Rectal smooth muscle tissue (tissue), 1 donor: ENCODE measurements at regions not wholly inside any gene's neighbourhood (a gene's known extent, or its start where the extent isn't known, plus 50 kb on each side); places are given as distances from the start of the nearest gene placed in this dataset.
"Not testable (repeated sequence)": the region's sequence is repeated elsewhere in the genome, so short reads cannot be mapped to it uniquely, and the experiment has no call there.

Experiments
- H3K27ac ChIP-seq: one replicate; pipeline ENCODE4 v1.7.0; 2013; ENCODE audit warnings: low read depth, low read length, inconsistent platforms
- H3K27me3 ChIP-seq: one replicate; pipeline ENCODE4 v1.7.0; 2013; ENCODE audit warnings: low read length; ENCODE audit not compliant: control insufficient read depth, insufficient read depth
- H3K36me3 ChIP-seq: one replicate; pipeline ENCODE4 v1.7.0; 2013; ENCODE audit warnings: low read length; ENCODE audit not compliant: control insufficient read depth, insufficient read depth
- H3K4me1 ChIP-seq: one replicate; pipeline ENCODE4 v1.7.0; 2013; ENCODE audit warnings: low read length; ENCODE audit not compliant: control insufficient read depth, insufficient read depth
- H3K4me3 ChIP-seq: one replicate; pipeline ENCODE4 v1.7.0; 2013; ENCODE audit warnings: low read length
- H3K9ac ChIP-seq: one replicate; pipeline ENCODE4 v1.7.0; 2013; ENCODE audit warnings: low read length

- H3K4me3 ChIP-seq = no peak overlapping the region
- no peaks in the 10 kb centered on the region for H3K27me3 ChIP-seq
- no peak overlapping the region for H3K9ac ChIP-seq
- no peaks in the 10 kb centered on the region for H3K4me1 ChIP-seq
- H3K27ac ChIP-seq = no peak overlapping the region
- no peaks in the 10 kb centered on the region for H3K36me3 ChIP-seq
Observed at GRCh38 chr2:129035992-129036391, 717.3 kb upstream of the HS6ST1 start.

GRCh38 chr2:129043677-129044076, 725.0 kb upstream of the HS6ST1 start:
- not testable (repeated sequence) for H3K27me3 ChIP-seq, H3K36me3 ChIP-seq, H3K4me3 ChIP-seq, H3K9ac ChIP-seq, H3K4me1 ChIP-seq, H3K27ac ChIP-seq

GRCh38 chr2:129046475-129046874, 727.8 kb upstream of the HS6ST1 start:
- H3K4me3 ChIP-seq, H3K27ac ChIP-seq, H3K9ac ChIP-seq, H3K36me3 ChIP-seq, H3K27me3 ChIP-seq, H3K4me1 ChIP-seq: not testable (repeated sequence)

GRCh38 chr2:129050101-129050500, 731.4 kb upstream of the HS6ST1 start:
- Histone ChIP-seq H3K27me3 (no peaks in the 10 kb centered on the region), H3K27ac (no peak overlapping the region), H3K4me3 (no peak overlapping the region), H3K9ac (no peak overlapping the region), H3K36me3 (no peaks in the 10 kb centered on the region), H3K4me1 (no peaks in the 10 kb centered on the region)

- H3K27ac ChIP-seq = no peak overlapping the region
- no peak overlapping the region for H3K4me3 ChIP-seq
- H3K36me3 ChIP-seq = no peaks in the 10 kb centered on the region
- no peaks in the 10 kb centered on the region for H3K4me1 ChIP-seq
- no peak overlapping the region for H3K9ac ChIP-seq
- no peaks in the 10 kb centered on the region for H3K27me3 ChIP-seq
Observed at GRCh38 chr2:129055242-129055641, 736.6 kb upstream of the HS6ST1 start.

- no peak overlapping the region for H3K27ac ChIP-seq
Observed at GRCh38 chr2:129055824-129056223, 737.2 kb upstream of the HS6ST1 start.

GRCh38 chr2:129056309-129056958, 737.8 kb upstream of the HS6ST1 start:
- Histone ChIP-seq H3K36me3 (no peaks in the 10 kb centered on the region), H3K4me1 (no peaks in the 10 kb centered on the region), H3K27me3 (no peaks in the 10 kb centered on the region), H3K4me3 (no peak overlapping the region), H3K27ac (no peak overlapping the region), H3K9ac (no peak overlapping the region)

More at GRCh38 chr2:129055824-129056223, 737.2 kb upstream of the HS6ST1 start:
- Histone ChIP-seq H3K4me1 (no peaks in the 10 kb centered on the region), H3K9ac (no peak overlapping the region), H3K27me3 (no peaks in the 10 kb centered on the region), H3K4me3 (no peak overlapping the region), H3K36me3 (no peaks in the 10 kb centered on the region)

GRCh38 chr2:129056959-129057317, 738.3 kb upstream of the HS6ST1 start:
- no peak overlapping the region for H3K27ac ChIP-seq
- H3K4me1 ChIP-seq = no peaks in the 10 kb centered on the region
- H3K4me3 ChIP-seq = no peak overlapping the region
- H3K36me3 ChIP-seq = no peaks in the 10 kb centered on the region
- H3K27me3 ChIP-seq = no peaks in the 10 kb centered on the region
- H3K9ac ChIP-seq = no peak overlapping the region

GRCh38 chr2:129058981-129059380, 740.3 kb upstream of the HS6ST1 start:
- H3K4me1 ChIP-seq = no peaks in the 10 kb centered on the region
- H3K27me3 ChIP-seq = no peaks in the 10 kb centered on the region
- no peak overlapping the region for H3K4me3 ChIP-seq
- no peak overlapping the region for H3K9ac ChIP-seq
- no peak overlapping the region for H3K27ac ChIP-seq
- no peaks in the 10 kb centered on the region for H3K36me3 ChIP-seq

GRCh38 chr2:129059476-129059875, 740.8 kb upstream of the HS6ST1 start:
- no peaks in the 10 kb centered on the region for H3K36me3 ChIP-seq
- no peak overlapping the region for H3K27ac ChIP-seq
- no peaks in the 10 kb centered on the region for H3K27me3 ChIP-seq
- no peaks in the 10 kb centered on the region for H3K4me1 ChIP-seq
- H3K9ac ChIP-seq = no peak overlapping the region
- no peak overlapping the region for H3K4me3 ChIP-seq

- H3K9ac ChIP-seq = no peak overlapping the region
- H3K4me1 ChIP-seq = no peaks in the 10 kb centered on the region
- no peak overlapping the region for H3K27ac ChIP-seq
- H3K36me3 ChIP-seq = no peaks in the 10 kb centered on the region
- no peaks in the 10 kb centered on the region for H3K27me3 ChIP-seq
- no peak overlapping the region for H3K4me3 ChIP-seq
Observed at GRCh38 chr2:129061069-129061768, 742.6 kb upstream of the HS6ST1 start.

- H3K27me3 ChIP-seq = no peaks in the 10 kb centered on the region
- no peaks in the 10 kb centered on the region for H3K4me1 ChIP-seq
- H3K9ac ChIP-seq = no peak overlapping the region
- H3K27ac ChIP-seq = no peak overlapping the region
- no peaks in the 10 kb centered on the region for H3K36me3 ChIP-seq
- H3K4me3 ChIP-seq = no peak overlapping the region
Observed at GRCh38 chr2:129061769-129062121, 743.1 kb upstream of the HS6ST1 start.
